ENCODE measurements at regions not wholly inside any gene's neighbourhood (a gene's known extent, or its start where the extent isn't known, plus 50 kb on each side); places are given as distances from the start of the nearest gene placed in this dataset.

GRCh38 chr18:73688851-73689711 is 458.6 kb downstream of the FBXO15 start:
- 0 out of 2 replicates have a peak overlapping the region, but pooled peaks have one; percentile 4 for H3K4me3 ChIP-seq (ENCODE audit: low read length)
- peak; percentile 93 for DNase-seq (ENCODE audit: low read depth)
- TF ChIP-seq CTCF (conservative IDR thresholded peaks at IDR 0.05; ENCODE audit: low read length) = no peak

GRCh38 chr18:73688161-73688560 is 459.5 kb downstream of the FBXO15 start:
- TF ChIP-seq CTCF (conservative IDR thresholded peaks at IDR 0.05; ENCODE audit: low read length) = no peak
- DNase-seq (ENCODE audit: low read depth) = no peak
- H3K4me3 ChIP-seq (ENCODE audit: low read length) = no peak overlapping the region

- TF ChIP-seq CTCF (conservative IDR thresholded peaks at IDR 0.05; ENCODE audit: low read length) = no peak
- no peak overlapping the region for H3K4me3 ChIP-seq (ENCODE audit: low read length)
- no peak for DNase-seq (ENCODE audit: low read depth)
Measured at GRCh38 chr18:73684647-73685046, 463.0 kb downstream of the FBXO15 start.

- no peak overlapping the region for H3K4me3 ChIP-seq (ENCODE audit: low read length)
- no peak for TF ChIP-seq CTCF (conservative IDR thresholded peaks at IDR 0.05; ENCODE audit: low read length)
- peak; percentile 52 for DNase-seq (ENCODE audit: low read depth)
Measured at GRCh38 chr18:73683409-73684238, 464.0 kb downstream of the FBXO15 start.

- TF ChIP-seq CTCF (conservative IDR thresholded peaks at IDR 0.05; ENCODE audit: low read length) = no peak
- H3K4me3 ChIP-seq (ENCODE audit: low read length) = no peak overlapping the region
- DNase-seq (ENCODE audit: low read depth) = no peak
Measured at GRCh38 chr18:73681912-73682311, 465.7 kb downstream of the FBXO15 start.

GRCh38 chr18:73681398-73681797 is 466.2 kb downstream of the FBXO15 start:
- no peak for TF ChIP-seq CTCF (conservative IDR thresholded peaks at IDR 0.05; ENCODE audit: low read length)
- DNase-seq (ENCODE audit: low read depth) = no peak
- no peak overlapping the region for H3K4me3 ChIP-seq (ENCODE audit: low read length)

Data from AG10803 (cell line).